Testis (tissue), 2 donors: ENCODE measurements at regions not wholly inside any gene's neighbourhood (a gene's known extent, or its start where the extent isn't known, plus 50 kb on each side); places are given as distances from the start of the nearest gene placed in this dataset.
"Not testable (repeated sequence)": the region's sequence is repeated elsewhere in the genome, so short reads cannot be mapped to it uniquely, and the experiment has no call there.

ENCODE experiments used
- DNase-seq: peaks from one replicate; pipeline ENCODE4 v3.0.0-alpha.2; 2019
- H3K27ac ChIP-seq, 2 donors: fragments of 200-600 bp; sonication (generic); one replicate each; pipeline ENCODE4 v1.5.1; 2019
- H3K27me3 ChIP-seq: fragments of 200-600 bp; sonication (generic); one replicate; pipeline ENCODE4 v1.5.1; 2019
- H3K36me3 ChIP-seq: fragments of 200-600 bp; sonication (generic); one replicate; pipeline ENCODE4 v1.5.1; 2017; ENCODE audit warnings: low read depth; ENCODE audit errors: missing control alignments
- H3K4me1 ChIP-seq: fragments of 200-600 bp; sonication (generic); one replicate; pipeline ENCODE4 v1.5.1; 2019
- H3K4me3 ChIP-seq, 2 donors: fragments of 200-600 bp; sonication (generic); one replicate each; pipeline ENCODE4 v1.5.1; 2017 to 2019
- H3K9me3 ChIP-seq: fragments of 200-600 bp; sonication (generic); one replicate; pipeline ENCODE4 v1.5.1; 2017
- POLR2A ChIP-seq: fragments of 450-650 bp; IDR thresholded peaks from one replicate; pipeline ENCODE4 v1.6.1; 2017; ENCODE audit warnings: antibody characterized with exemption, mild to moderate bottlenecking, moderate library complexity
- WGBS, 2 donors: methylation state at CpG; one replicate each; pipeline ENCODE4 v1.1.5; 2018; 5-methylcytosine and 5-hydroxymethylcytosine counted together
- intact Hi-C: fragments of 100-400 bp; cut with DNase I; formaldehyde crosslinking; loops from one replicate; pipeline ENCODE4 v1.15.1; 2023; ENCODE audit warnings: low total_unique reads
- TF ChIP-seq, protein P1 (sequence below), 3 experiments: fragments of 450-650 bp in 2 of 3; fragments of 200-600 bp in 1 of 3; sonication (generic) in 1 of 3; IDR thresholded peaks; one replicate each; pipeline ENCODE4 v1.5.1; 2016 to 2019; ENCODE audit warnings: antibody characterized with exemption in 3 of 3, mild to moderate bottlenecking in 2 of 3, moderate library complexity in 1 of 3

DNA sequence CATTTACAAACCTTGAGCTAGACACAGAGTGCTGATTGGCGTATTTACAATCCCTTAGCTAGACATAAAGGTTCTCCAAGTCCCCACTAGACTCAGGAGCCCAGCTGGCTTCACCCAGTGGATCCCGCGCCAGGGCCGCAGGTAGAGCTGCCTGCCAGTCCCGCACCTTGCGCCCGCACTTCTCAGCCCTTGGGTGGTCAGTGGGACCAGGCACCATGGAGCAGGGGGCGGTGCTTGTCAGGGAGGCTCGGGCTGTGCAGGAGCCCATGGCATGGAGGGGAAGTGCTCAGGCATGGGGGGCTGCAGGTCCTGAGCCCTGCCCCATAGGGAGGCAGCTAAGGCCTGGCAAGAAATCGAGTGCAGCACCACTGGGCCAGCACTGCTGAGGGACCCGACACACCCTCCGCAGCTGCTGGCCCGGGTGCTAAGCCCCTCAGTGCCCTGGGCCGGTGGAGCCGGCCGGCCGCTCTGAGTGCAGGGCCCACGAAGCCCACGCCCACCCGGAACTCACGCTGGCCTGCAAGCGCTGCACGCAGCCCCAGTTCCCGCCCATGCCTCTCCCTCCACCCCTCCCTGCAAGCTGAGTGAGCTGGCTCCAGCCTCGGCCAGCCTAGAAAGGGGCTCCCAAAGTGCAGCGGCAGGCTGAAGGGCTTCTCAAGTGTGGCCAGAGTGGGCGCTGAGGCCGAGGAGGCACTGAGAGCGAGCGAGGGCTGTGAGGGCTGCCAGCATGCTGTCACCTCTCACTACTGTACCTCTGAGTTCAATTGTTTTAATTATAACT lies 1213.9 kb downstream of the OTOL1 start:
- H3K4me3 ChIP-seq: no peak overlapping the region
- WGBS, 2 donors: 92 to 96% methylated on average over 7 to 29 of the region's 30 CpGs
- intact Hi-C loops: no loop called here
- no peaks in the 10 kb centered on the region for H3K4me1 ChIP-seq
- H3K9me3 ChIP-seq: no peaks in the 10 kb centered on the region
- no peaks in the 10 kb centered on the region for H3K27me3 ChIP-seq
- no peaks in the 10 kb centered on the region for H3K36me3 ChIP-seq
- DNase-seq: no peak
- H3K27ac ChIP-seq: no peak overlapping the region
- TF ChIP-seq POLR2A: no peak
- TF ChIP-seq, protein P1, sequence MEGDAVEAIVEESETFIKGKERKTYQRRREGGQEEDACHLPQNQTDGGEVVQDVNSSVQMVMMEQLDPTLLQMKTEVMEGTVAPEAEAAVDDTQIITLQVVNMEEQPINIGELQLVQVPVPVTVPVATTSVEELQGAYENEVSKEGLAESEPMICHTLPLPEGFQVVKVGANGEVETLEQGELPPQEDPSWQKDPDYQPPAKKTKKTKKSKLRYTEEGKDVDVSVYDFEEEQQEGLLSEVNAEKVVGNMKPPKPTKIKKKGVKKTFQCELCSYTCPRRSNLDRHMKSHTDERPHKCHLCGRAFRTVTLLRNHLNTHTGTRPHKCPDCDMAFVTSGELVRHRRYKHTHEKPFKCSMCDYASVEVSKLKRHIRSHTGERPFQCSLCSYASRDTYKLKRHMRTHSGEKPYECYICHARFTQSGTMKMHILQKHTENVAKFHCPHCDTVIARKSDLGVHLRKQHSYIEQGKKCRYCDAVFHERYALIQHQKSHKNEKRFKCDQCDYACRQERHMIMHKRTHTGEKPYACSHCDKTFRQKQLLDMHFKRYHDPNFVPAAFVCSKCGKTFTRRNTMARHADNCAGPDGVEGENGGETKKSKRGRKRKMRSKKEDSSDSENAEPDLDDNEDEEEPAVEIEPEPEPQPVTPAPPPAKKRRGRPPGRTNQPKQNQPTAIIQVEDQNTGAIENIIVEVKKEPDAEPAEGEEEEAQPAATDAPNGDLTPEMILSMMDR (IDR thresholded peaks at IDR 0.05): no peak

DNA sequence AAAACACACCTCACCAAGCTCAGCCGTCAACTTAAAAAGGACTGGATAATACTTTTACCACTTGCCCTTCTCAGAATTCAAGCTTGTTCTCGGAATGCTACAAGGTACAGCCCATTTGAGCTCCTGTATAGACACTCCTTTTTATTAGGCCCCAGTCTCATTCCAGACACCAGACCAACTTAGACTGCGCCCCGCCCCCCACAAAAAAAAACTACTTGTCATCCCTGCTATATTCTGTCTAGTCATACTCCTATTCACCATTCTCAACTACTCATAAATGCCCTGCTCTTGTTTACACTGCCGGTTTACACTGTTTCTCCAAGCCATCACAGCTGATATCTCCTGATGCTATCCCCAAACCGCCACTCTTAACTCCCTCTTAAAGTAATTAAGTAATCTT lies 1220.5 kb downstream of the OTOL1 start:
- H3K27me3 ChIP-seq, H3K4me1 ChIP-seq, H3K9me3 ChIP-seq, H3K4me3 ChIP-seq, intact Hi-C loops, H3K27ac ChIP-seq, H3K36me3 ChIP-seq, DNase-seq: not testable (repeated sequence)
- WGBS, 2 donors: 91 to 94% methylated on average over 6 of the region's 6 CpGs

DNA sequence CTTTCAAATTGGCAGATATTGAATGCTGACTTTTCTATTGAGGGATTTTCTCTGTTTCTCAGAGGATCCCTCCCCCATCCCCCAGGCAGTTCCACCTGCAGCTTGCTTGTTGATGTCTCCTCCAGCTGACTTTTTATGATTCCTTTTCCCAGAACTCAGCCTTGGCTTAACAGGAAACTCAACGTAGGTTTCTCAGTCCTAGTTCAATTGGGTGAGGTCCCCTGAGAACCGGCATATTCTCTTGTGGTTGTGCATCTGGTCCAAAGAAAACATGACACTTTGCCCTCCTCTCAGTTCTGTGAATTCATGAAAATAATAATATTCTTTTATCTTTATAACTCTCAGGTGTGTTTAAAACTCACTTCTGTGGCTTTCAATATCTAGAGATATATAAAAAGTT lies 1222.1 kb downstream of the OTOL1 start:
- Histone ChIP-seq H3K27ac (no peak overlapping the region), H3K36me3 (no peaks in the 10 kb centered on the region), H3K27me3 (no peaks in the 10 kb centered on the region), H3K4me1 (no peaks in the 10 kb centered on the region), H3K9me3 (no peaks in the 10 kb centered on the region), H3K4me3 (no peak overlapping the region)
- TF ChIP-seq, protein P1 (IDR thresholded peaks at IDR 0.05): no peak
- no peak for TF ChIP-seq POLR2A
- 13 to 33% methylated on average over 2 of the region's 2 CpGs for WGBS, 2 donors
- DNase-seq: no peak
- intact Hi-C loops: no loop called here

DNA sequence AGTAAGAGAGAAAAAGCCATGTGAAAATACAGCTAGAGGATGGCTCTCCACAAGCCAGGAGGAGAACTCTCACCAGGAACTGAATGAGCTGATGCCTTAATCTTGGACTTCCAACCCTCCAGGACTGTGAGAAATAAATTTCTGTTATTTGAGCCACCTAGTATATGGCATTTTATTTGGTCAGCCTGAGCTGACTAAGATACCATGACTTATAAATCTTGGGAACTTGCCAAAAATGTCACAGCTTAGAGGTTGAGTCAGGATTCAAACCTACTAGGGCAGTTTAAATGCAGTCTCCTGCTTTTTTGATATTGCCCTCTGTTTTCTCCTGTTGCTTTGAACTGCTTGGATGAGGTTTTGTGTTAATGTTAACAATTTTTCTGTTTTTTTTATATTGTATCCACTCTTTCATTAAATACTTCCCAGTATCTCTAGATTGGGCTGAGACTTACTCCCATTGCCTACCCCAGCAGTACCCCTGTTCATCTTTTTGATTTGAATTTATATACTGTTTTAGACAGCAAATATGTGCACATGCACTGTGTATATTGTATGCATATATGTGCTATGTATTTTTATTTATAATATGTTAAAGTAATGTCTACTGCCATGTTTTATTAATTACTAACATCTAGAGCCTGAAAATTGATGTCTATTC lies 1223.2 kb downstream of the OTOL1 start:
- TF ChIP-seq POLR2A: no peak
- TF ChIP-seq, protein P1 (IDR thresholded peaks at IDR 0.05): no peak

DNA sequence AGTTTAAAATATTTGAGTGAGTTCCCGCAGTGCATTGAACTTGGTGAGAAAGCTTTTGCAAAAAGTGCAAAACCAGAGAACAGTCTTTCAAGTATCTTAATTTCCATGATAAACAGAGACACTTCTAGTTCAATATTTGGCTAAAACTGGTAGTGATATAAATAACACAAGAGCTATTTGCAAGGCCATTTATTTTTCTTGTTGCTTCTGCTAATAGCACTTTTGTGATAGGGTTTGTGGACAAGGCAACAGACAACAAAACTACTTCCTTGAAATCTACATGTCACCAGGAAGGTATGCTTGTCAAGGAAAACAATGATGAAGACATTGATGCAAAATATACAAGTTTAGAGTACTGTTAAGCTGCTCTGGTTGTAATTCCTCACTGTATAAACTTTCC lies 1225.1 kb downstream of the OTOL1 start:
- TF ChIP-seq, protein P1 (IDR thresholded peaks at IDR 0.05): no peak
- no peak for TF ChIP-seq POLR2A
- H3K36me3 ChIP-seq: no peaks in the 10 kb centered on the region

More for the DNA sequence above, 1223.2 kb downstream of the OTOL1 start:
- no peaks in the 10 kb centered on the region for H3K4me1 ChIP-seq
- no peaks in the 10 kb centered on the region for H3K27me3 ChIP-seq
- H3K36me3 ChIP-seq: no peaks in the 10 kb centered on the region
- intact Hi-C loops: no loop called here
- no peak overlapping the region for H3K4me3 ChIP-seq
- no peaks in the 10 kb centered on the region for H3K9me3 ChIP-seq
- no peak overlapping the region for H3K27ac ChIP-seq
- DNase-seq: no peak

More for the DNA sequence above, 1225.1 kb downstream of the OTOL1 start:
- intact Hi-C loops: no loop called here
- Histone ChIP-seq H3K9me3 (no peaks in the 10 kb centered on the region), H3K4me3 (no peak overlapping the region), H3K4me1 (no peaks in the 10 kb centered on the region), H3K27me3 (no peaks in the 10 kb centered on the region), H3K27ac (no peak overlapping the region)
- DNase-seq: no peak
- 66 to 80% methylated on average over 1 of the region's 1 CpG for WGBS, 2 donors
